ENCODE measurements at regions not wholly inside any gene's neighbourhood (a gene's known extent, or its start where the extent isn't known, plus 50 kb on each side); places are given as distances from the start of the nearest gene placed in this dataset.
"Not testable (repeated sequence)": the region's sequence is repeated elsewhere in the genome, so short reads cannot be mapped to it uniquely, and the experiment has no call there.

- DNase-seq = no peak
Observed at GRCh38 chr1:233722212-233722979, 108.5 kb downstream of the KCNK1 start.

- DNase-seq = no peak
Observed at GRCh38 chr1:233723387-233723786, 109.5 kb downstream of the KCNK1 start.

GRCh38 chr1:233724131-233724631 lies 110.3 kb downstream of the KCNK1 start:
- not testable (repeated sequence) for DNase-seq

GRCh38 chr1:233725423-233725822 lies 111.5 kb downstream of the KCNK1 start:
- DNase-seq = no peak

GRCh38 chr1:233728721-233729120 lies 114.8 kb downstream of the KCNK1 start:
- DNase-seq = no peak

GRCh38 chr1:233730380-233730779 lies 116.5 kb downstream of the KCNK1 start:
- DNase-seq = no peak

GRCh38 chr1:233730809-233731208 lies 116.9 kb downstream of the KCNK1 start:
- no peak for DNase-seq

GRCh38 chr1:233732206-233732605 lies 118.3 kb downstream of the KCNK1 start:
- no peak for DNase-seq

GRCh38 chr1:233734456-233734855 lies 120.5 kb downstream of the KCNK1 start:
- no peak for DNase-seq

GRCh38 chr1:233735331-233735730 lies 121.4 kb downstream of the KCNK1 start:
- DNase-seq = no peak

- DNase-seq = no peak
Observed at GRCh38 chr1:233735847-233736246, 121.9 kb downstream of the KCNK1 start.

GRCh38 chr1:233737341-233737740 lies 123.4 kb downstream of the KCNK1 start:
- no peak for DNase-seq

- DNase-seq = no peak
Observed at GRCh38 chr1:233738396-233738795, 124.5 kb downstream of the KCNK1 start.

- no peak for DNase-seq
Observed at GRCh38 chr1:233738850-233739249, 124.9 kb downstream of the KCNK1 start.

- DNase-seq = no peak
Observed at GRCh38 chr1:233744779-233745513, 131.0 kb downstream of the KCNK1 start.

- DNase-seq = no peak
Observed at GRCh38 chr1:233750139-233750538, 136.2 kb downstream of the KCNK1 start.

GRCh38 chr1:233759665-233760064 lies 144.8 kb upstream of the SLC35F3 start:
- no peak for DNase-seq

- not testable (repeated sequence) for DNase-seq
Observed at GRCh38 chr1:233764304-233764703, 140.2 kb upstream of the SLC35F3 start.

GRCh38 chr1:233777566-233777965 lies 126.9 kb upstream of the SLC35F3 start:
- DNase-seq = no peak

- no peak for DNase-seq
Observed at GRCh38 chr1:233780049-233780448, 124.4 kb upstream of the SLC35F3 start.

GRCh38 chr1:233782937-233783586 lies 121.4 kb upstream of the SLC35F3 start:
- no peak for DNase-seq

GRCh38 chr1:233787599-233787998 lies 116.9 kb upstream of the SLC35F3 start:
- DNase-seq = no peak

- DNase-seq = no peak
Observed at GRCh38 chr1:233788687-233789086, 115.8 kb upstream of the SLC35F3 start.

- no peak for DNase-seq
Observed at GRCh38 chr1:233790121-233790520, 114.4 kb upstream of the SLC35F3 start.

All from hematopoietic multipotent progenitor cell treated with erythropoietin and hydrocortisone succinate and interleukin-3 and kit ligand, for 4 days (in vitro differentiated cells).